ENCODE measurements at regions not wholly inside any gene's neighbourhood (a gene's known extent, or its start where the extent isn't known, plus 50 kb on each side); places are given as distances from the start of the nearest gene placed in this dataset.

GRCh38 chr4:28082686-28083390, 1222.2 kb downstream of the STIM2 start:
- TF ChIP-seq EZH2 (IDR thresholded peaks at IDR 0.05) (no peak), POLR2AphosphoS5 (IDR thresholded peaks at IDR 0.05; ENCODE audit: borderline replicate concordance, low read depth, low read length) (no peak), FOXP2 (optimal IDR thresholded peaks at IDR 0.05; ENCODE audit: control extremely low read depth, extremely low read length, insufficient read depth) (no peak)
